Right lobe of liver (tissue), 6 donors: ENCODE measurements at regions not wholly inside any gene's neighbourhood (a gene's known extent, or its start where the extent isn't known, plus 50 kb on each side); places are given as distances from the start of the nearest gene placed in this dataset.

Source experiments
- ATAC-seq, 4 donors: fragments of 200-7000 bp; cut with Tn5 transposase; one replicate each; pipeline ENCODE4 v1.9.1; 2020; ENCODE audit warnings: mild to moderate bottlenecking in 4 of 4, moderate library complexity in 4 of 4
- DNase-seq, 3 donors: peaks; one replicate each; pipeline ENCODE4 v3.0.0-alpha.2; 2020
- H3K27ac ChIP-seq, 3 donors: fragments of 200-600 bp; one replicate each; pipeline ENCODE4 v1.8.0; 2022
- H3K27me3 ChIP-seq, 2 donors: fragments of 200-600 bp; one replicate each; pipeline ENCODE4 v1.8.0; 2022
- H3K36me3 ChIP-seq, 4 donors: fragments of 200-600 bp; sonication (generic) in 1 of 4; one replicate each; pipeline versions ENCODE4 v1.5.1 to v1.8.0; 2017 to 2022; ENCODE audit warnings: control low read depth in 1 of 4
- H3K4me1 ChIP-seq, 4 donors: fragments of 200-600 bp; sonication (generic) in 1 of 4; one replicate each; pipeline versions ENCODE4 v1.5.1 to v1.8.0; 2017 to 2022; ENCODE audit warnings: control low read depth in 1 of 4
- H3K4me3 ChIP-seq, 3 donors: fragments of 200-600 bp; one replicate each; pipeline ENCODE4 v1.8.0; 2022
- H3K9me3 ChIP-seq, 4 donors: fragments of 200-600 bp; sonication (generic) in 1 of 4; one replicate each; pipeline versions ENCODE4 v1.5.1 to v1.8.0; 2017 to 2022; ENCODE audit warnings: control low read depth in 1 of 4
- POLR2A ChIP-seq: fragments of 450-650 bp; IDR thresholded peaks from one replicate; pipeline ENCODE4 v1.6.1; 2017; ENCODE audit warnings: antibody characterized with exemption, mild to moderate bottlenecking
- WGBS: methylation state at CpG from one replicate; pipeline ENCODE4 v1.1.6; 2018; ENCODE audit warnings: low coverage, low lambda C conversion rate; ENCODE audit not compliant: insufficient coverage; ENCODE audit errors: missing lambda C conversion rate; 5-methylcytosine and 5-hydroxymethylcytosine counted together
- intact Hi-C, 2 donors: fragments of 100-400 bp; cut with DNase I; formaldehyde crosslinking; loops; one replicate each; pipeline versions ENCODE4 v1.11.2 to v1.14.1; 2022
- TF ChIP-seq, protein P1 (sequence below), 4 donors: fragments of 200-600 bp in 3 of 4; fragments of 450-650 bp in 1 of 4; IDR thresholded peaks; one replicate each; pipeline versions ENCODE4 v1.5.1 to v1.8.0; 2016 to 2022; ENCODE audit warnings: antibody characterized with exemption in 4 of 4, mild to moderate bottlenecking in 2 of 4
- donor health status: DM: no; HTN: yes; CAD: no.
- donor health status: DM: no; HTN: no; CAD: no.
- donor health status: DM: no; HTN: no; CAD: no.
- donor health status: DM: no; HTN: yes; CAD: no.
- donor health status: DM: no; HTN: yes; CAD: no.

DNA sequence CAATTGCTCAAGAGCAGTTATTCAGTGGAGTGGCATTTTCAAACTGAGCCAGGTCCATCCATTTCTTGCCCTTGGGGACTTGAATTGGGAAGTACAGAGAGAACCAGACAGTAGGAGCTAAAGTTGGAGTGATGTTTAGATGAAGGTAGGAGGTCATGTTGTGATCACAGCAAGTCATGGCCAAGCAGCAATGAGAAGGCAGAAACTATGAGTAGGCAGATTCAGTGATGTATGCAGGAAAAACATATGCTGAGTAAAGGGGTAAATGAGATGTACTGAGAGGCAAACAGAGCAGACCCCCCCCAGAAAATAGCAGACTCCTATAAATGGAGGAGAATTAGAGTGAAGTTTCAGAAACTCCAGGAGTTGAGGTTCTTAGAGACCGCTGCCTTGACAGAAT is 95.8 kb downstream of the PERP start:
- no peak overlapping the region for H3K27ac ChIP-seq
- H3K36me3 ChIP-seq: no peaks in the 10 kb centered on the region
- no peaks in the 10 kb centered on the region for H3K27me3 ChIP-seq
- no peaks in the 10 kb centered on the region for H3K9me3 ChIP-seq
- DNase-seq: no peak
- no peak for ATAC-seq
- H3K4me1 ChIP-seq: no peaks in the 10 kb centered on the region
- H3K4me3 ChIP-seq: no peak overlapping the region
- 83% methylated on average over 1 of the region's 1 CpG for WGBS
- TF ChIP-seq, protein P1, sequence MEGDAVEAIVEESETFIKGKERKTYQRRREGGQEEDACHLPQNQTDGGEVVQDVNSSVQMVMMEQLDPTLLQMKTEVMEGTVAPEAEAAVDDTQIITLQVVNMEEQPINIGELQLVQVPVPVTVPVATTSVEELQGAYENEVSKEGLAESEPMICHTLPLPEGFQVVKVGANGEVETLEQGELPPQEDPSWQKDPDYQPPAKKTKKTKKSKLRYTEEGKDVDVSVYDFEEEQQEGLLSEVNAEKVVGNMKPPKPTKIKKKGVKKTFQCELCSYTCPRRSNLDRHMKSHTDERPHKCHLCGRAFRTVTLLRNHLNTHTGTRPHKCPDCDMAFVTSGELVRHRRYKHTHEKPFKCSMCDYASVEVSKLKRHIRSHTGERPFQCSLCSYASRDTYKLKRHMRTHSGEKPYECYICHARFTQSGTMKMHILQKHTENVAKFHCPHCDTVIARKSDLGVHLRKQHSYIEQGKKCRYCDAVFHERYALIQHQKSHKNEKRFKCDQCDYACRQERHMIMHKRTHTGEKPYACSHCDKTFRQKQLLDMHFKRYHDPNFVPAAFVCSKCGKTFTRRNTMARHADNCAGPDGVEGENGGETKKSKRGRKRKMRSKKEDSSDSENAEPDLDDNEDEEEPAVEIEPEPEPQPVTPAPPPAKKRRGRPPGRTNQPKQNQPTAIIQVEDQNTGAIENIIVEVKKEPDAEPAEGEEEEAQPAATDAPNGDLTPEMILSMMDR (IDR thresholded peaks at IDR 0.05): no peak
- TF ChIP-seq POLR2A: no peak
- intact Hi-C loops: no loop called here

DNA sequence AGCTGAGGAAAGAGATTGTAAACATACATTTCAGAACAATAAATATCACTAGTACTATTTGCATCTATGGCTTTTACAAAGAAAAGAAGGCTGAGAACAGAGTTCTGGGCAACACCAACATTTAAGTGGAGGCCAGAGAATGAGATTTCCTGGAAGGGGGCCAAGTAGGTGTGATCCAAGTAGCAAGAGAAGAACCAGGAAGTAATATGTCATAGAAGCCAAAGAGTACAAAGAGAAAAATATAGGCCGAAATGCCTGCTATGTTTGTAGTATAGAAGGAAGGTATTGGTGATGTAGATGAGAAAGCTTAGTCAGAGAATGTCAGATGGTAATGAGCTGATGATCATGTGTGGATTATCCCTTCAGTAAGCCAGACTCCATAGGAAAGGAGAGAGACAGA is 94.5 kb downstream of the PERP start:
- Histone ChIP-seq H3K27ac (no peak overlapping the region), H3K27me3 (no peaks in the 10 kb centered on the region), H3K4me1 (no peaks in the 10 kb centered on the region), H3K9me3 (no peaks in the 10 kb centered on the region), H3K36me3 (no peaks in the 10 kb centered on the region), H3K4me3 (no peak overlapping the region)
- TF ChIP-seq POLR2A: no peak
- TF ChIP-seq, protein P1 (IDR thresholded peaks at IDR 0.05): no peak
- intact Hi-C loops: no loop called here
- 89% methylated on average over 1 of the region's 1 CpG for WGBS
- DNase-seq: no peak
- ATAC-seq: no peak

DNA sequence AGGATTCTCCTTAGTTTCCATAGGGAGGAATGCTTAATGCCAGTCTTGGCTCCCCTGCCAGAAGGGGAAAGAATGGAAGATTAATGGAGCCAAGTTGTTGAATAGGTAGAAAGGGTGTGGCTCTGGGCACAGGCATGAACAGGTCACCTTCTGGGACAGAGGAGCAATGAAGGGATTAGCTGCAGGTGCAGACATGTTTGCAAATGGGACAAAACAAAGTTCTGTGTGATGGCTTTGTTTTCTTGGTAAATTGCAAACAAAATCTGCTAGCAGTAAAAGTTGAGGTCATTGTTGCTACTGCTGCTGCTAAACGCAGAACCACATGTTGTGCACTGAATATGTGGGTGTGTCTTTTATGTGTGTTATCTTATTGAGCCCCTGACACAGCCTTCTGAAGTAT is 93.3 kb downstream of the PERP start:
- no peak overlapping the region for H3K27ac ChIP-seq
- intact Hi-C loops: no loop called here
- H3K4me1 ChIP-seq: no peaks in the 10 kb centered on the region
- no peak overlapping the region for H3K4me3 ChIP-seq
- no peaks in the 10 kb centered on the region for H3K9me3 ChIP-seq
- TF ChIP-seq, protein P1 (IDR thresholded peaks at IDR 0.05): no peak
- TF ChIP-seq POLR2A: no peak
- no peaks in the 10 kb centered on the region for H3K27me3 ChIP-seq
- ATAC-seq (no peak), DNase-seq (no peak)
- H3K36me3 ChIP-seq: no peaks in the 10 kb centered on the region
- 47% methylated on average over 1 of the region's 1 CpG for WGBS

GRCh38 chr6:138017166-138017757 is 90.0 kb downstream of the PERP start:
- intact Hi-C loops: no loop called here
- ATAC-seq (no peak), DNase-seq (no peak)
- Histone ChIP-seq H3K27me3 (no peaks in the 10 kb centered on the region), H3K9me3 (no peaks in the 10 kb centered on the region), H3K4me3 (no peak overlapping the region), H3K27ac (no peak overlapping the region), H3K36me3 (no peaks in the 10 kb centered on the region), H3K4me1 (no peaks in the 10 kb centered on the region)
- TF ChIP-seq POLR2A: no peak
- TF ChIP-seq, protein P1 (IDR thresholded peaks at IDR 0.05): no peak

DNA sequence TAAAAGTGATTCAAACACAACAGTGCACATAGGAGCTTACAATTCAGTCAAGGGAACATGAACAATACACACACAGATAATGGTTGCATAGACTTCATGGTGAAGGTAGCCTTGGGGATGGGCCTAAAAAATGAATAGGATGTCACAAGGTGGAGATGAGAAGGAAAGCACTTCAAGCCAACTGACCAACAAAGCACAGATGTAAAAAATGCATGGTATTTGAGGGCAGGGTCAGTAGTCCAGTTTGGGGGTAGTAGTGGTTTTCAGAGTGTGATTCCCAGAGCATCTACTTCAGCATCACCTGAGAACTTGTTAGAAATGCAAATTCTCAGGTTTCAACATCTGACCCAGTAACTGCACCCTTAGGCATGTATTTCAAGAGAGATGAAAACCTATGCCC is 88.9 kb downstream of the PERP start:
- intact Hi-C loops: no loop called here

More for the DNA sequence above, 88.9 kb downstream of the PERP start:
- no peaks in the 10 kb centered on the region for H3K4me1 ChIP-seq
- ATAC-seq: no peak
- no peaks in the 10 kb centered on the region for H3K36me3 ChIP-seq
- no peaks in the 10 kb centered on the region for H3K9me3 ChIP-seq
- H3K27ac ChIP-seq: no peak overlapping the region
- no peak overlapping the region for H3K4me3 ChIP-seq
- TF ChIP-seq, protein P1 (IDR thresholded peaks at IDR 0.05): no peak
- TF ChIP-seq POLR2A: no peak
- no peak for DNase-seq
- H3K27me3 ChIP-seq: no peaks in the 10 kb centered on the region
